ENCODE measurements at regions not wholly inside any gene's neighbourhood (a gene's known extent, or its start where the extent isn't known, plus 50 kb on each side); places are given as distances from the start of the nearest gene placed in this dataset.

GRCh38 chr5:174305241-174305681 lies 259.8 kb downstream of the NSG2 start:
- TF ChIP-seq, protein P1, sequence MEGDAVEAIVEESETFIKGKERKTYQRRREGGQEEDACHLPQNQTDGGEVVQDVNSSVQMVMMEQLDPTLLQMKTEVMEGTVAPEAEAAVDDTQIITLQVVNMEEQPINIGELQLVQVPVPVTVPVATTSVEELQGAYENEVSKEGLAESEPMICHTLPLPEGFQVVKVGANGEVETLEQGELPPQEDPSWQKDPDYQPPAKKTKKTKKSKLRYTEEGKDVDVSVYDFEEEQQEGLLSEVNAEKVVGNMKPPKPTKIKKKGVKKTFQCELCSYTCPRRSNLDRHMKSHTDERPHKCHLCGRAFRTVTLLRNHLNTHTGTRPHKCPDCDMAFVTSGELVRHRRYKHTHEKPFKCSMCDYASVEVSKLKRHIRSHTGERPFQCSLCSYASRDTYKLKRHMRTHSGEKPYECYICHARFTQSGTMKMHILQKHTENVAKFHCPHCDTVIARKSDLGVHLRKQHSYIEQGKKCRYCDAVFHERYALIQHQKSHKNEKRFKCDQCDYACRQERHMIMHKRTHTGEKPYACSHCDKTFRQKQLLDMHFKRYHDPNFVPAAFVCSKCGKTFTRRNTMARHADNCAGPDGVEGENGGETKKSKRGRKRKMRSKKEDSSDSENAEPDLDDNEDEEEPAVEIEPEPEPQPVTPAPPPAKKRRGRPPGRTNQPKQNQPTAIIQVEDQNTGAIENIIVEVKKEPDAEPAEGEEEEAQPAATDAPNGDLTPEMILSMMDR (conservative IDR thresholded peaks at IDR 0.05): no peak
- H3K9me3 Mint-ChIP-seq: no peaks in the 10 kb centered on the region

GRCh38 chr5:174306345-174307030 lies 261.0 kb downstream of the NSG2 start:
- peak; percentile 84 for DNase-seq
- WGBS, 2 experiments (ENCODE audit: insufficient coverage in 1 of 2, insufficient read length in 1 of 2): 57 to 81% methylated on average over 5 to 11 of the region's 11 CpGs
- Histone ChIP-seq H3K9me3 (ENCODE audit: control insufficient read depth, low read length) (no peaks in the 10 kb centered on the region), H3K4me3 (ENCODE audit: low read length) (no peak overlapping the region), H3K36me3 (ENCODE audit: control insufficient read depth, insufficient read depth, low read length) (no peaks in the 10 kb centered on the region), H3K27me3 (ENCODE audit: control insufficient read depth, insufficient read depth, low read length, poor library complexity, severe bottlenecking) (peaks cover 10% of the 10 kb centered on the region), H3K4me1 (ENCODE audit: control insufficient read depth, insufficient read depth, low read length) (peaks cover 5% of the 10 kb centered on the region), H3K27ac (ENCODE audit: low read depth, low read length) (no peak overlapping the region), H3K9ac (ENCODE audit: extremely low read depth, low read length, poor library complexity, severe bottlenecking) (no peak overlapping the region)
- Mint-ChIP-seq H3K9me3 (no peaks in the 10 kb centered on the region), H3K27ac (no peak overlapping the region), H3K27me3 (ENCODE audit: insufficient read depth) (peaks cover 6% of the 10 kb centered on the region), H3K36me3 (ENCODE audit: low read depth) (no peaks in the 10 kb centered on the region), H3K4me1 (peaks cover 15% of the 10 kb centered on the region), H3K4me3 (no peak overlapping the region)
- TF ChIP-seq, protein P1 (conservative IDR thresholded peaks at IDR 0.05): no peak

More at GRCh38 chr5:174305241-174305681, 259.8 kb downstream of the NSG2 start:
- Histone ChIP-seq H3K4me3 (ENCODE audit: low read length) (no peak overlapping the region), H3K4me1 (ENCODE audit: control insufficient read depth, insufficient read depth, low read length) (peaks cover 5% of the 10 kb centered on the region), H3K9me3 (ENCODE audit: control insufficient read depth, low read length) (no peaks in the 10 kb centered on the region), H3K9ac (ENCODE audit: extremely low read depth, low read length, poor library complexity, severe bottlenecking) (no peak overlapping the region), H3K27me3 (ENCODE audit: control insufficient read depth, insufficient read depth, low read length, poor library complexity, severe bottlenecking) (no peaks in the 10 kb centered on the region), H3K27ac (ENCODE audit: low read depth, low read length) (no peak overlapping the region), H3K36me3 (ENCODE audit: control insufficient read depth, insufficient read depth, low read length) (no peaks in the 10 kb centered on the region)
- H3K4me3 Mint-ChIP-seq: no peak overlapping the region
- H3K36me3 Mint-ChIP-seq (ENCODE audit: low read depth): no peaks in the 10 kb centered on the region
- no peaks in the 10 kb centered on the region for H3K27me3 Mint-ChIP-seq (ENCODE audit: insufficient read depth)
- H3K27ac Mint-ChIP-seq: no peak overlapping the region
- DNase-seq: no peak
- H3K4me1 Mint-ChIP-seq: peaks cover 27% of the 10 kb centered on the region
- 87 to 90% methylated on average over 3 to 8 of the region's 8 CpGs for WGBS, 2 experiments (ENCODE audit: insufficient coverage in 1 of 2, insufficient read length in 1 of 2)

DNA sequence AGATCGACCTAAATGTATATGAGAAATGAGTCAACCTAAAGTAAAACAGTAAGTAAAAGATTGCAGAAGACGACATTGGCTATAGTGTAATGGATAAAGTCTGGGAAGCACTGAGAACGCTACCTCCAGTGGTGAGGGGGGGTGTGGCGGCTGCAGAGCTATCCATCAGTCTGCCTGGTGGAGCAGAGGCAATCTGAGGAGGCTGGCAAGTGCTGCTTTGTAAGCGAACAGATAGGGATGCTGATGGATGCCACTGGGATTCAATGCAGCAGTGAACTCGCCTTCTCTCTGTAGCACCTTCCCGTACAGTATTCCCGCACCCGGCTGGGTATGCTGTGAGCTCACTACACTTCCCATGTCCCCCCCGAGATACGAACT lies 261.5 kb downstream of the NSG2 start:
- H3K4me3 ChIP-seq (ENCODE audit: low read length): no peak overlapping the region
- H3K27ac Mint-ChIP-seq: no peak overlapping the region
- H3K36me3 ChIP-seq (ENCODE audit: control insufficient read depth, insufficient read depth, low read length): no peaks in the 10 kb centered on the region
- peaks cover 6% of the 10 kb centered on the region for H3K27me3 Mint-ChIP-seq (ENCODE audit: insufficient read depth)
- 77% methylated on average over 10 to 11 of the region's 11 CpGs for WGBS, 2 experiments (ENCODE audit: insufficient coverage in 1 of 2, insufficient read length in 1 of 2)
- no peak overlapping the region for H3K27ac ChIP-seq (ENCODE audit: low read depth, low read length)
- H3K27me3 ChIP-seq (ENCODE audit: control insufficient read depth, insufficient read depth, low read length, poor library complexity, severe bottlenecking): peaks cover 11% of the 10 kb centered on the region
- H3K4me1 Mint-ChIP-seq: peaks cover 14% of the 10 kb centered on the region
- H3K9me3 ChIP-seq (ENCODE audit: control insufficient read depth, low read length): no peaks in the 10 kb centered on the region
- TF ChIP-seq, protein P1 (conservative IDR thresholded peaks at IDR 0.05): peak; percentile 22
- no peaks in the 10 kb centered on the region for H3K36me3 Mint-ChIP-seq (ENCODE audit: low read depth)
- peaks cover 5% of the 10 kb centered on the region for H3K4me1 ChIP-seq (ENCODE audit: control insufficient read depth, insufficient read depth, low read length)
- no peak overlapping the region for H3K9ac ChIP-seq (ENCODE audit: extremely low read depth, low read length, poor library complexity, severe bottlenecking)
- H3K4me3 Mint-ChIP-seq: no peak overlapping the region
- no peaks in the 10 kb centered on the region for H3K9me3 Mint-ChIP-seq
- DNase-seq: peak; percentile 75

Data from endodermal cell (in vitro differentiated cells).